Stimulated activated naive B cell treated with anti-CD40 and anti-IgM and Interleukin-4, amounts not matched to agents 10 μg/mL and 1 μg/mL and 100 μg/mL, for 72 hours (primary cell): ENCODE measurements at regions not wholly inside any gene's neighbourhood (a gene's known extent, or its start where the extent isn't known, plus 50 kb on each side); places are given as distances from the start of the nearest gene placed in this dataset.

Experiments
- ATAC-seq, 2 donors: fragments of 150-1000 bp; cut with Tn5 transposase; replicated peaks; 2 replicates each; pipeline ENCODE4 v1.10.0; 2021; ENCODE audit warnings: moderate library complexity in 1 of 2
- DNase-seq: peaks from one replicate; pipeline ENCODE4 v3.0.0; 2021
- H3K27ac Mint-ChIP-seq: one replicate; pipeline ENCODE4 v1.8.0; 2022; ENCODE audit warnings: mild to moderate bottlenecking, mixed read lengths
- H3K27me3 Mint-ChIP-seq, 2 donors: one replicate each; pipeline ENCODE4 v1.8.0; 2022; ENCODE audit warnings: mixed read lengths in 2 of 2
- H3K36me3 Mint-ChIP-seq, 2 donors: one replicate each; pipeline ENCODE4 v1.8.0; 2022; ENCODE audit warnings: mixed read lengths in 2 of 2, mild to moderate bottlenecking in 1 of 2
- H3K4me1 Mint-ChIP-seq, 2 donors: one replicate each; pipeline ENCODE4 v1.8.0; 2022; ENCODE audit warnings: mixed read lengths in 2 of 2, mild to moderate bottlenecking in 1 of 2
- H3K4me3 Mint-ChIP-seq, 2 donors: one replicate each; pipeline ENCODE4 v1.8.0; 2022; ENCODE audit warnings: mild to moderate bottlenecking in 2 of 2, mixed read lengths in 2 of 2, moderate library complexity in 1 of 2
- H3K9me3 Mint-ChIP-seq, 2 donors: one replicate each; pipeline ENCODE4 v1.8.0; 2022; ENCODE audit warnings: mixed read lengths in 2 of 2, mild to moderate bottlenecking in 1 of 2

DNA sequence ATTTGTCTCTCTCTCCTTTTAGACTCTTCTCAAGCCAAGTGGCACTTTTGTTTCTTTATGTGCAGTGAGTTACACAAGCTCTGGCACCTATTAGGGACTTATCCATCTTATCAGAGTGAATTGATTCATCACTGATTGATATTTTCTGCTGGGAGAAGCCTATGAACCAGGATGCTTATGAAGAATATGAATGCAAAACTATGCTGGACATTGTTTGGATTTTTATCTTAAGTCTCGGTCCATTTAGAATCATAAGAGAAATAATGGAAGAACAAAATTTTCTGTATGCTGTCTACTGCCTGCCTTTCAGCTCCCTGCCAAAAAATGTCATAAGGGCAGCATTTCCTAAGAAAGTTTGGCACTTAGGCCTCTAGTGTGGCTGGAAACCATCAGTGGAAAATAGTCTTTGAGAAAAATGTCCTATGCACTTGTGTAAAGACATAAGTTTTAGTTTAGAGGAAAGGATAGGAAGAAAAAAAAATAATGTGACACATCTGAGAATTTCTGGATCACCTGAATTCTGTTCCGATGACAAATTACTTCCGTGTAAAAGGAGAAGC lies 365.7 kb upstream of the MAD2L1 start:
- ATAC-seq (no peak), DNase-seq (no peak)
- no peak overlapping the region for H3K27ac Mint-ChIP-seq
- no peaks in the 10 kb centered on the region for H3K36me3 Mint-ChIP-seq
- no peaks in the 10 kb centered on the region for H3K27me3 Mint-ChIP-seq
- H3K4me3 Mint-ChIP-seq = no peak overlapping the region
- peaks cover 0 to 2% of the 10 kb centered on the region in 2 donors for H3K9me3 Mint-ChIP-seq
- no peaks in the 10 kb centered on the region for H3K4me1 Mint-ChIP-seq

DNA sequence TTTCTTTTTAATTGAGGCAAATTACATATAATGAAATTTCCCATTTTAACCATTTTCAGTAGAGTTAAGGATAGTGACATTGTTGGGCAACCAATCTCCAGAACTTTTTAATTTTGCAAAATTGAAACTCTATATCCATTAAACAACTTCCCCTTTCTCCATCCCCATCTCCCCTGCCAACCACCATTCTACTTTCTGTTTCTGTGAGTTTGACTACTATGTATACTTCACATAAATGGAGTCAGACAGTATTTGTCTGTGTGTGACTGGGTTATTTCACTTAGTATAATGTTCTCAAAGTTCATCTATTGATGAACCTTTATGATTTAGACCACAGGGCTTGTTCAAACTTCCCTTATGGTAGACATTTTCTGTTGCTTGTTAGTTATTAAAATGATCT lies 364.5 kb upstream of the MAD2L1 start:
- no peaks in the 10 kb centered on the region for H3K4me1 Mint-ChIP-seq
- ATAC-seq (no peak), DNase-seq (no peak)
- H3K36me3 Mint-ChIP-seq = no peaks in the 10 kb centered on the region
- H3K27ac Mint-ChIP-seq = no peak overlapping the region
- peaks cover 0 to 2% of the 10 kb centered on the region in 2 donors for H3K9me3 Mint-ChIP-seq
- no peak overlapping the region for H3K4me3 Mint-ChIP-seq
- H3K27me3 Mint-ChIP-seq = no peaks in the 10 kb centered on the region

GRCh38 chr4:120418146-120418545 lies 351.5 kb upstream of the MAD2L1 start:
- Mint-ChIP-seq H3K36me3 (no peaks in the 10 kb centered on the region), H3K27ac (no peak overlapping the region), H3K4me3 (no peak overlapping the region), H3K27me3 (no peaks in the 10 kb centered on the region), H3K4me1 (no peaks in the 10 kb centered on the region), H3K9me3 (peaks cover 8 to 12% of the 10 kb centered on the region in 2 donors)
- DNase-seq (no peak), ATAC-seq (no peak)

DNA sequence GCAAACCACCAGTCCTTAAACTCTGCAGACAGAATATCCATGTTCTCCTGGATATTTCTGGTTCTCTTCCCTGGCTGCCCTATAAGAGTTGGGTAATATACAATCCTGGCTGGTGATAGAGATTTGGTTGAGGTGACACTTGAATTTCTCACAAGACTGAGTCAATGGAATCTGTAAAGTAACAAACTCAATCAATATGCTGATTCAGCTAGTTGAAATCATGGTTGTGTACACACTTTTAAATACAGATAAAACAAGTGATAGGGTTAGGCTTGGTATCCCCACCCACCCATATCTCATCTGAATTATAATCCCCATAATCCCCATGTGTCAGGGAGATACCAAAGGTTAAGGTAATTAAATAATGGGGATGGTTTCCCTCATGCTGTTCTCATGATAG lies 349.2 kb upstream of the MAD2L1 start:
- H3K4me1 Mint-ChIP-seq = no peaks in the 10 kb centered on the region
- no peak for ATAC-seq

DNA sequence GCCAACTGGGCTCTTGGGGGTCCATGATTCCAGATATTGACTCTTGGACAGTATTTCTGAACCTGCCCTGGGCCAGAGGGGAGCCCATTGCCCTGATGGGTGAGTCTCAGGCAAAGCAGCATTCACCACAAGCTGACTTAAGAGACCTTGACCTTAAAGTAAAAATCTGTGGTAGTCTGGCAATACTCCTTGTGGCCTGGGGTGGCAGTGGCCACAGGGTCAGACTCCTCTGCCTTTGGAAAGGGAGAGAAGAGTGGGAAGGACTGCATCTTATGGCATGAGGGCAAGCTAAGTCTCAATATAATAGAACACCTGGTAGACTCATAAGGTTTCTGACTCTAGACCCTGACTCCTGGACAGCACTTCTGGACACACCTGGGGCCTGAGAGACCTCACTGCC lies 340.3 kb upstream of the MAD2L1 start:
- H3K27ac Mint-ChIP-seq = no peak overlapping the region
- no peaks in the 10 kb centered on the region for H3K36me3 Mint-ChIP-seq
- H3K9me3 Mint-ChIP-seq = peaks cover 10 to 22% of the 10 kb centered on the region in 2 donors
- ATAC-seq (no peak), DNase-seq (no peak)
- H3K27me3 Mint-ChIP-seq = no peaks in the 10 kb centered on the region
- H3K4me1 Mint-ChIP-seq = no peaks in the 10 kb centered on the region
- H3K4me3 Mint-ChIP-seq = no peak overlapping the region

More for the DNA sequence above, 349.2 kb upstream of the MAD2L1 start:
- Mint-ChIP-seq H3K27ac (no peak overlapping the region), H3K4me3 (no peak overlapping the region), H3K36me3 (no peaks in the 10 kb centered on the region), H3K27me3 (no peaks in the 10 kb centered on the region), H3K9me3 (peaks cover 10 to 13% of the 10 kb centered on the region in 2 donors)
- DNase-seq = no peak

DNA sequence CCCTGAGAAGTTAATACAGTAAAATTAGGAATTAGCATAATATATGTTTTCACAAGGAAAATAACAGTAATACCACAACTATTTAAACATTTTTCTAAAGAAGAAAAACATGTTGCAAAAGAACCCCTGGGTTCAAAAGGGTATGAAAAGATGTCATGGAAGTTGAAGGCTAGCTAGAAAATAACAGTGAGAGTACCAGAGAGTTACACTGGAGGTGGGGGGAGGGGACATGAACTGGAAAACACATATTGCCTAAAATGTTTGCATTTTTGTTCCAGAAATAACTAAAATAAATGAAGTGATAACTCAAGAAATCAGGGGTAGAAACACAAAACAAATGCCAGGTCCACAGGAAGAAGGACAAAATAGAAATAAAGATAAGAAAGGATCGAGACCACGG lies 336.6 kb upstream of the MAD2L1 start:
- peaks cover 3% of the 10 kb centered on the region in 2 donors for H3K9me3 Mint-ChIP-seq
- DNase-seq (no peak), ATAC-seq (no peak)
- H3K36me3 Mint-ChIP-seq = no peaks in the 10 kb centered on the region
- no peak overlapping the region for H3K27ac Mint-ChIP-seq
- no peak overlapping the region for H3K4me3 Mint-ChIP-seq
- H3K4me1 Mint-ChIP-seq = no peaks in the 10 kb centered on the region
- H3K27me3 Mint-ChIP-seq = no peaks in the 10 kb centered on the region

DNA sequence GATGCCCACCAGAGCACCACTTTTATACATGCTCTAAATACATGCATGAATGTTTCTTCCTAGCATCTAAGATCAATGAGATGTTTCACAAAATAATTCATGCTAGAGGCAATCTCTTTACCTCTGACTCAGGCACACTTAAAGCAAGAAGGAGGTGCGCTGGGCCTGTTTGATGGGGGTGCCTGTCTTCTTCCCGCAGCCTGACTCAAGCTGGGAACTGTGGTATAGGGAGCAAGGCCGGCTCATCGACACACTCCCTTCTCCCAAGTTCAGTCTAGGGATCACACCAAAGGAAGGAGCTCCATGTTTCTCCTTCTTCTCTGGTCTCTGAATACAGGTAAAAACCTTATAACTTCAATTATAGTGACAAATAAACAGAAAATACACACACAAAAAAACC lies 333.8 kb upstream of the MAD2L1 start:
- no peak overlapping the region for H3K4me3 Mint-ChIP-seq
- H3K27me3 Mint-ChIP-seq = no peaks in the 10 kb centered on the region
- DNase-seq (no peak), ATAC-seq (no peak)
- no peaks in the 10 kb centered on the region for H3K36me3 Mint-ChIP-seq
- H3K4me1 Mint-ChIP-seq = no peaks in the 10 kb centered on the region
- H3K27ac Mint-ChIP-seq = no peak overlapping the region
- H3K9me3 Mint-ChIP-seq = no peaks in the 10 kb centered on the region

GRCh38 chr4:120399826-120400225 lies 333.2 kb upstream of the MAD2L1 start:
- no peaks in the 10 kb centered on the region for H3K4me1 Mint-ChIP-seq

DNA sequence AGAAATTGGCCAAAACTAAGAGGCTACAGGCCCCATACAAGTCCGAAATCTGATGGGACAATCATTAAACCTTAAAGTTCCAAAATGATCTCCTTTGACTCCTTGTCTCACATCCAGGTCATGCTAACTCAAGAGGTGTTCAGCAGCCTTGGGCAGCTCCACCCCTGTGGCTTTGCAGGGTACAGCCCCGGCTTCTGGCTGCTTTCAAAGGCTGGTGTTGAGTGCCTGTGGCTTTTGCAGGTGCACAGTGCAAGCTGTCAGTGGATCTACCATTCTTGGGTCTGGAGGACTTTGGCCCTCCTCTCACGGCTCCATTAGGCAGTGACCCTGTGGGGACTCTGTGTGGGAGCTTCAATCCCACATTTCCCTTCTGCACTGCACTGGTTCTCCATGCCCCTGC lies 329.1 kb upstream of the MAD2L1 start:
- Mint-ChIP-seq H3K27me3 (no peaks in the 10 kb centered on the region), H3K4me1 (no peaks in the 10 kb centered on the region), H3K36me3 (no peaks in the 10 kb centered on the region), H3K9me3 (peaks cover 0 to 2% of the 10 kb centered on the region in 2 donors), H3K4me3 (no peak overlapping the region), H3K27ac (no peak overlapping the region)
- ATAC-seq (peak in 1 of 2 donors; percentile 25), DNase-seq (no peak)

More at GRCh38 chr4:120399826-120400225, 333.2 kb upstream of the MAD2L1 start:
- Mint-ChIP-seq H3K27ac (no peak overlapping the region), H3K27me3 (no peaks in the 10 kb centered on the region), H3K4me3 (no peak overlapping the region), H3K36me3 (no peaks in the 10 kb centered on the region), H3K9me3 (no peaks in the 10 kb centered on the region)
- no peak for ATAC-seq
- no peak for DNase-seq

GRCh38 chr4:120355881-120356280 lies 289.2 kb upstream of the MAD2L1 start:
- no peaks in the 10 kb centered on the region for H3K27me3 Mint-ChIP-seq
- no peak overlapping the region for H3K4me3 Mint-ChIP-seq
- H3K9me3 Mint-ChIP-seq = no peaks in the 10 kb centered on the region
- no peak for DNase-seq
- no peaks in the 10 kb centered on the region for H3K36me3 Mint-ChIP-seq
- ATAC-seq = no peak
- H3K27ac Mint-ChIP-seq = no peak overlapping the region
- H3K4me1 Mint-ChIP-seq = no peaks in the 10 kb centered on the region

- Mint-ChIP-seq H3K9me3 (no peaks in the 10 kb centered on the region), H3K27ac (no peak overlapping the region), H3K4me1 (no peaks in the 10 kb centered on the region), H3K36me3 (no peaks in the 10 kb centered on the region), H3K4me3 (no peak overlapping the region), H3K27me3 (no peaks in the 10 kb centered on the region)
- DNase-seq (no peak), ATAC-seq (no peak)
These were observed 287.7 kb upstream of the MAD2L1 start for GRCh38 chr4:120354381-120354780.

GRCh38 chr4:120353235-120353634 lies 286.6 kb upstream of the MAD2L1 start:
- H3K36me3 Mint-ChIP-seq = no peaks in the 10 kb centered on the region
- ATAC-seq (no peak), DNase-seq (no peak)
- H3K27ac Mint-ChIP-seq = no peak overlapping the region
- no peaks in the 10 kb centered on the region for H3K4me1 Mint-ChIP-seq
- H3K27me3 Mint-ChIP-seq = no peaks in the 10 kb centered on the region
- H3K9me3 Mint-ChIP-seq = no peaks in the 10 kb centered on the region
- no peak overlapping the region for H3K4me3 Mint-ChIP-seq

- no peaks in the 10 kb centered on the region for H3K9me3 Mint-ChIP-seq
- ATAC-seq (no peak), DNase-seq (no peak)
- H3K4me3 Mint-ChIP-seq = no peak overlapping the region
- H3K36me3 Mint-ChIP-seq = no peaks in the 10 kb centered on the region
- H3K27me3 Mint-ChIP-seq = no peaks in the 10 kb centered on the region
- H3K27ac Mint-ChIP-seq = no peak overlapping the region
- no peaks in the 10 kb centered on the region for H3K4me1 Mint-ChIP-seq
These were observed 286.1 kb upstream of the MAD2L1 start for GRCh38 chr4:120352739-120353138.

- Mint-ChIP-seq H3K4me1 (no peaks in the 10 kb centered on the region), H3K36me3 (no peaks in the 10 kb centered on the region), H3K27ac (no peak overlapping the region), H3K9me3 (no peaks in the 10 kb centered on the region), H3K27me3 (no peaks in the 10 kb centered on the region), H3K4me3 (no peak overlapping the region)
- DNase-seq = no peak
- ATAC-seq = no peak
These were observed 282.3 kb upstream of the MAD2L1 start for GRCh38 chr4:120348948-120349347.

DNA sequence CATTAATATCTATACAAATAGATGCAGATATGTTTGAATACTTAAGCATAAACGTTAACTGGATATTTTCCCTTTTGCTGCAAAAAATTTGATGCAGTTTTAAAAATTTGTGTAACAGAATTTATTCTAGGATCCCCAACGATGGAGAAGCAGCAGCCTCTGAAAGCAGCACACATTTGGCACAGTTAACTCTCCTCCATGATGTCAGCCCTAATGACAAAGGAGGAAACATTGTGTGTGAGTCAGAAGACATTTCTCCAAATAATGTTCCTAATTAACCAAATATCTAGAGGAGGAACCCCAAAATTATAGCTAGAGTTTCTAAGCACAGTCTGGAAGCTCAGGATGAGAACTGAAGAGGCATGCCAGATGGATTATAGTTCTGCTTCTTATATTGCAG lies 281.9 kb upstream of the MAD2L1 start:
- DNase-seq (no peak), ATAC-seq (no peak)
- no peak overlapping the region for H3K4me3 Mint-ChIP-seq
- H3K36me3 Mint-ChIP-seq = no peaks in the 10 kb centered on the region
- no peaks in the 10 kb centered on the region for H3K27me3 Mint-ChIP-seq
- no peaks in the 10 kb centered on the region for H3K9me3 Mint-ChIP-seq
- H3K4me1 Mint-ChIP-seq = no peaks in the 10 kb centered on the region
- H3K27ac Mint-ChIP-seq = no peak overlapping the region
